DOHH2 (cell line): ENCODE measurements at regions not wholly inside any gene's neighbourhood (a gene's known extent, or its start where the extent isn't known, plus 50 kb on each side); places are given as distances from the start of the nearest gene placed in this dataset.

ENCODE experiments used
- H3F3A ChIP-seq: fragments of 200-600 bp; sonication (generic), shearing (Covaris generic); 2 replicates; pipeline ENCODE4 v1.6.0; 2016; ENCODE audit warnings: antibody characterized with exemption, mild to moderate bottlenecking; ENCODE audit not compliant: control insufficient read depth, insufficient read depth
- H3K27ac ChIP-seq: fragments of 200-600 bp; sonication (generic); 2 replicates; pipeline ENCODE4 v1.5.1; 2014; ENCODE audit warnings: low read depth, mild to moderate bottlenecking, low read length, moderate library complexity
- H3K27me3 ChIP-seq: fragments of 200-600 bp; sonication (generic); 2 replicates; pipeline ENCODE4 v1.6.1; 2014; ENCODE audit warnings: mild to moderate bottlenecking, low read length, mixed read lengths; ENCODE audit not compliant: control insufficient read depth
- H3K36me3 ChIP-seq: fragments of 200-600 bp; sonication (generic); 2 replicates; pipeline ENCODE4 v1.6.1; 2014; ENCODE audit warnings: mild to moderate bottlenecking, low read length, moderate library complexity, mixed read lengths; ENCODE audit not compliant: control insufficient read depth
- H3K4me1 ChIP-seq: fragments of 200-600 bp; sonication (generic); 2 replicates; pipeline ENCODE4 v1.6.1; 2014; ENCODE audit warnings: mild to moderate bottlenecking, low read length, mixed read lengths; ENCODE audit not compliant: control insufficient read depth
- H3K4me2 ChIP-seq: fragments of 200-600 bp; sonication (generic); 2 replicates; pipeline ENCODE4 v1.6.0; 2014; ENCODE audit warnings: mild to moderate bottlenecking, low read length, moderate library complexity
- H3K4me3 ChIP-seq: fragments of 200-600 bp; sonication (generic); 2 replicates; pipeline ENCODE4 v1.5.1; 2014; ENCODE audit warnings: mild to moderate bottlenecking, low read length, mixed read lengths
- H3K79me2 ChIP-seq: fragments of 200-600 bp; sonication (generic); 2 replicates; pipeline ENCODE4 v1.6.1; 2014; ENCODE audit warnings: mild to moderate bottlenecking, low read length, mixed read lengths; ENCODE audit not compliant: control insufficient read depth
- H3K9me2 ChIP-seq: fragments of 200-600 bp; sonication (generic); replicated peaks from 2 replicates; pipeline ENCODE4 v1.6.1; 2014; ENCODE audit warnings: mild to moderate bottlenecking, low read length, mixed read lengths; ENCODE audit not compliant: control insufficient read depth
- H3K9me3 ChIP-seq: fragments of 200-600 bp; sonication (generic); 2 replicates; pipeline ENCODE4 v1.6.1; 2014; ENCODE audit warnings: antibody characterized with exemption, low read length, mixed read lengths; ENCODE audit not compliant: control insufficient read depth, insufficient read depth
- H4K20me1 ChIP-seq: fragments of 200-600 bp; sonication (generic); 2 replicates; pipeline ENCODE4 v1.6.0; 2014; ENCODE audit warnings: low read depth, mild to moderate bottlenecking, antibody characterized with exemption, low read length, moderate library complexity; ENCODE audit not compliant: control insufficient read depth, insufficient read depth
- CTCF ChIP-seq: fragments of 200-600 bp; sonication (generic); IDR thresholded peaks from one replicate; pipeline ENCODE4 v1.5.1; 2014; ENCODE audit warnings: antibody characterized with exemption, mild to moderate bottlenecking, low read depth, low read length; ENCODE audit not compliant: poor library complexity, severe bottlenecking
- EZH2phosphoT487 ChIP-seq: fragments of 200-600 bp; sonication (generic); IDR thresholded peaks from 2 replicates; pipeline ENCODE4 v1.6.1; 2017; ENCODE audit warnings: borderline replicate concordance, mild to moderate bottlenecking, antibody characterized with exemption, low read length, moderate library complexity, mixed read lengths

GRCh38 chr5:84885485-84886258 is 501.0 kb upstream of the EDIL3 start:
- Histone ChIP-seq H3K4me2 (no peak overlapping the region), H4K20me1 (no peaks in the 10 kb centered on the region), H3K36me3 (no peaks in the 10 kb centered on the region), H3K27ac (no peak overlapping the region), H3K79me2 (no peaks in the 10 kb centered on the region), H3K4me3 (no peak overlapping the region), H3K27me3 (no peaks in the 10 kb centered on the region), H3K4me1 (no peaks in the 10 kb centered on the region), H3K9me3 (no peaks in the 10 kb centered on the region), H3K9me2 (no peaks in the 10 kb centered on the region), H3F3A (no peaks in the 10 kb centered on the region)
- TF ChIP-seq CTCF (no peak), EZH2phosphoT487 (no peak)

GRCh38 chr5:84881737-84882136 is 497.1 kb upstream of the EDIL3 start:
- TF ChIP-seq CTCF (no peak), EZH2phosphoT487 (no peak)
- Histone ChIP-seq H4K20me1 (no peaks in the 10 kb centered on the region), H3K27ac (no peak overlapping the region), H3K27me3 (no peaks in the 10 kb centered on the region), H3K9me3 (no peaks in the 10 kb centered on the region), H3K4me3 (no peak overlapping the region), H3K79me2 (no peaks in the 10 kb centered on the region), H3K4me1 (no peaks in the 10 kb centered on the region), H3K4me2 (no peak overlapping the region), H3K36me3 (no peaks in the 10 kb centered on the region), H3K9me2 (no peaks in the 10 kb centered on the region), H3F3A (no peaks in the 10 kb centered on the region)

DNA sequence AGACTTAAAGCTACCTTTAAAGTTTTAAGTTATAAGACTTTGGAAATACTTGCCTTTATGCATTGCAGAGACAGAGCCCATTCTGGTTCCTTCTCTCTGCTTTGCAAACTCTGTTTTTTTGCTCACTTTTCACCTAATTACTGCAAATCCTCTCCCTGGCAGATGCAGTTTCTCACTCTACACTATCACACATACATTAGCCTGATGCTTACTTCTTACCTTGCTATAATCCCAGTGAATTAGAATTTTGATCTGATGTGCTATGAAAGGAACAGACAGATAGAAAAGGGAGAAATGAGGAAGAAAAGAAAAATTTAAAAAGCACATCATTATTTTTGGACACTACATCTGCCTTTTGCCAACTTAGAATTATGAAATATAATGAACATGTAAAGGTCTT is 489.5 kb upstream of the EDIL3 start:
- no peaks in the 10 kb centered on the region for H3K79me2 ChIP-seq
- no peak overlapping the region for H3K4me2 ChIP-seq
- no peak for TF ChIP-seq CTCF
- TF ChIP-seq EZH2phosphoT487 = no peak
- H4K20me1 ChIP-seq = no peaks in the 10 kb centered on the region
- no peaks in the 10 kb centered on the region for H3F3A ChIP-seq
- no peaks in the 10 kb centered on the region for H3K27me3 ChIP-seq
- no peaks in the 10 kb centered on the region for H3K36me3 ChIP-seq
- no peaks in the 10 kb centered on the region for H3K9me2 ChIP-seq
- H3K4me1 ChIP-seq = no peaks in the 10 kb centered on the region
- no peaks in the 10 kb centered on the region for H3K9me3 ChIP-seq
- no peak overlapping the region for H3K4me3 ChIP-seq
- H3K27ac ChIP-seq = no peak overlapping the region
